SU-DHL-6 (cell line): ENCODE measurements at regions not wholly inside any gene's neighbourhood (a gene's known extent, or its start where the extent isn't known, plus 50 kb on each side); places are given as distances from the start of the nearest gene placed in this dataset.

Source experiments
- H2AFZ ChIP-seq: fragments of 200-600 bp; sonication (generic); 2 replicates; pipeline ENCODE4 v1.6.1; 2014; ENCODE audit warnings: low read depth, mild to moderate bottlenecking, moderate library complexity, mixed read lengths, antibody characterized with exemption, low read length; ENCODE audit not compliant: severe bottlenecking
- H3F3A ChIP-seq: fragments of 200-600 bp; shearing (Covaris generic); 2 replicates; pipeline ENCODE4 v1.6.0; 2016; ENCODE audit warnings: antibody characterized with exemption, mild to moderate bottlenecking; ENCODE audit not compliant: insufficient read depth
- H3K27ac ChIP-seq: fragments of 200-600 bp; sonication (generic); 2 replicates; pipeline ENCODE4 v1.5.1; 2016; ENCODE audit warnings: low read depth, mild to moderate bottlenecking, low read length, moderate library complexity, mixed read lengths
- H3K27me3 ChIP-seq: fragments of 200-600 bp; sonication (generic), shearing (Covaris generic); 2 replicates; pipeline ENCODE4 v1.6.0; 2014; ENCODE audit warnings: mild to moderate bottlenecking, low read length
- H3K36me3 ChIP-seq: fragments of 200-600 bp; sonication (generic); 2 replicates; pipeline ENCODE4 v1.6.1; 2014; ENCODE audit warnings: mild to moderate bottlenecking, low read length, mixed read lengths
- H3K4me2 ChIP-seq: fragments of 300-600, 200-600 bp; shearing (Covaris generic), sonication (generic); 2 replicates; pipeline ENCODE4 v1.6.0; 2014; ENCODE audit warnings: low read length, low read depth, mild to moderate bottlenecking; ENCODE audit not compliant: poor library complexity, severe bottlenecking
- H3K4me3 ChIP-seq: fragments of 200-600 bp; sonication (generic); 2 replicates; pipeline ENCODE4 v1.5.1; 2014; ENCODE audit warnings: antibody characterized with exemption, low read length, mild to moderate bottlenecking, mixed read lengths; ENCODE audit not compliant: insufficient read depth, poor library complexity, severe bottlenecking
- H3K79me2 ChIP-seq: fragments of 200-600 bp; sonication (generic); 2 replicates; pipeline ENCODE4 v1.6.1; 2014; ENCODE audit warnings: mild to moderate bottlenecking, low read length, moderate library complexity; ENCODE audit not compliant: insufficient read depth
- H3K9ac ChIP-seq: fragments of 200-600 bp; sonication (generic); 2 replicates; pipeline ENCODE4 v1.7.0; 2014; ENCODE audit warnings: mild to moderate bottlenecking, low read length
- H3K9me2 ChIP-seq: fragments of 200-600 bp; sonication (generic); replicated peaks from 2 replicates; pipeline ENCODE4 v1.6.1; 2014; ENCODE audit warnings: low read length; ENCODE audit not compliant: insufficient read depth
- H3K9me3 ChIP-seq: fragments of 200-600 bp; sonication (generic); 2 replicates; pipeline ENCODE4 v1.6.1; 2014; ENCODE audit warnings: low read length, mixed read lengths; ENCODE audit not compliant: insufficient read depth
- H4K20me1 ChIP-seq: fragments of 200-600 bp; sonication (generic); 2 replicates; pipeline ENCODE4 v1.6.1; 2014; ENCODE audit warnings: low read depth, mild to moderate bottlenecking, antibody characterized with exemption, low read length, moderate library complexity, mixed read lengths
- CTCF ChIP-seq: fragments of 200-600 bp; sonication (generic); IDR thresholded peaks from one replicate; pipeline ENCODE4 v1.5.1; 2017; ENCODE audit warnings: antibody characterized with exemption, mild to moderate bottlenecking, low read length, moderate library complexity; ENCODE audit not compliant: insufficient read depth, poor library complexity, severe bottlenecking
- EZH2phosphoT487 ChIP-seq: fragments of 200-600 bp; sonication (generic), shearing (Covaris generic); conservative IDR thresholded peaks from 2 replicates; pipeline ENCODE4 v1.6.1; 2018; ENCODE audit warnings: mild to moderate bottlenecking, antibody characterized with exemption, low read length, moderate library complexity, mixed read lengths

DNA sequence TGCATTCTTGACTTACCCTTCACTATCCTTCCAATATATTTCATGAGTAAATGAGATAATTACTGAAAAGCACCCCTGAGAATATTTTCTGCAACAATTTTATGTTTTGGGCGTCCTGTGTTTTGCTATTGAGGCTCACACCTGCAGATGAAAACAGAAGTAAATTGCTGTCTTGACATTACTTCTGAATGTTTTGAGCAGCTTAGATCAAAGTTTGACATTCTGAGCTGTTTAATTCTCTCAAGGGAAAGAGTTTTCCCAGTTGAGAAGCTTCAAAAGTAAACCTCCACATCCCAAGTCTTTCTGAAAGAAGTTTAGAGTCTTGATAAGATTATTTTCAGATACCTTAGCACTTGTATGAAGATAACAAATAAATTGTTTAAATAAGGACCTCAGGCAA, 1667.2 kb upstream of the SLC10A2 start:
- Histone ChIP-seq H3K9me3 (no peaks in the 10 kb centered on the region), H3K36me3 (no peaks in the 10 kb centered on the region), H3K79me2 (no peaks in the 10 kb centered on the region), H3K9ac (no peak overlapping the region), H3F3A (no peaks in the 10 kb centered on the region), H3K27ac (no peak overlapping the region), H4K20me1 (no peaks in the 10 kb centered on the region), H3K4me3 (no peak overlapping the region), H3K27me3 (no peaks in the 10 kb centered on the region), H3K9me2 (no peaks in the 10 kb centered on the region), H3K4me2 (no peak overlapping the region), H2AFZ (no peak overlapping the region)
- no peak for TF ChIP-seq CTCF
- TF ChIP-seq EZH2phosphoT487 = no peak

GRCh38 chr13:104715111-104715510, 1648.9 kb upstream of the SLC10A2 start:
- Histone ChIP-seq H3K4me3 (no peak overlapping the region), H3K27ac (no peak overlapping the region), H2AFZ (no peak overlapping the region), H3K9me2 (no peaks in the 10 kb centered on the region), H3K36me3 (no peaks in the 10 kb centered on the region), H3K79me2 (no peaks in the 10 kb centered on the region), H3K27me3 (no peaks in the 10 kb centered on the region), H3K9ac (no peak overlapping the region), H4K20me1 (no peaks in the 10 kb centered on the region), H3K9me3 (0 out of 2 replicates have a peak, but pooled peaks cover 3% of the 10 kb centered on the region), H3K4me2 (no peak overlapping the region), H3F3A (no peaks in the 10 kb centered on the region)
- TF ChIP-seq CTCF (no peak), EZH2phosphoT487 (no peak)

GRCh38 chr13:104705031-104705750, 1639.0 kb upstream of the SLC10A2 start:
- Histone ChIP-seq H3K4me3 (no peak overlapping the region), H3K27ac (no peak overlapping the region), H3K9me2 (no peaks in the 10 kb centered on the region), H3K4me2 (no peak overlapping the region), H3K9me3 (0 out of 2 replicates have a peak, but pooled peaks cover 5% of the 10 kb centered on the region), H3K9ac (no peak overlapping the region), H4K20me1 (no peaks in the 10 kb centered on the region), H2AFZ (no peak overlapping the region), H3F3A (no peaks in the 10 kb centered on the region), H3K27me3 (no peaks in the 10 kb centered on the region), H3K79me2 (no peaks in the 10 kb centered on the region), H3K36me3 (no peaks in the 10 kb centered on the region)
- TF ChIP-seq CTCF (no peak), EZH2phosphoT487 (no peak)
